A549 (cell line): ENCODE measurements at regions not wholly inside any gene's neighbourhood (a gene's known extent, or its start where the extent isn't known, plus 50 kb on each side); places are given as distances from the start of the nearest gene placed in this dataset.

Source experiments
- PHF8 ChIP-seq: fragments of 200-600 bp; sonication (generic); IDR thresholded peaks from 2 replicates; pipeline ENCODE4 v1.6.1; 2016; ENCODE audit warnings: low read depth, mild to moderate bottlenecking, antibody characterized with exemption, moderate library complexity, borderline replicate concordance
- POLR2A ChIP-seq: IDR thresholded peaks from 2 replicates; pipeline ENCODE4 v1.6.1; 2012; ENCODE audit warnings: mild to moderate bottlenecking, low read length
- ZSCAN20 ChIP-seq: fragments of 250-450 bp; sonication (Bioruptor Pico); IDR thresholded peaks from 2 replicates; pipeline ENCODE4 v1.8.0; 2022; ENCODE audit warnings: mild to moderate bottlenecking, moderate library complexity
- TF ChIP-seq, protein P1 (sequence below): fragments of >200 bp; sonication (Bioruptor Twin); formaldehyde crosslinking; IDR thresholded peaks from 3 replicates; pipeline ENCODE4 v1.5.1; 2016
- TF ChIP-seq, protein P2 (sequence below): fragments of 450-650 bp; IDR thresholded peaks from 2 replicates; pipeline ENCODE4 v1.6.1; 2014; ENCODE audit warnings: antibody characterized with exemption

DNA sequence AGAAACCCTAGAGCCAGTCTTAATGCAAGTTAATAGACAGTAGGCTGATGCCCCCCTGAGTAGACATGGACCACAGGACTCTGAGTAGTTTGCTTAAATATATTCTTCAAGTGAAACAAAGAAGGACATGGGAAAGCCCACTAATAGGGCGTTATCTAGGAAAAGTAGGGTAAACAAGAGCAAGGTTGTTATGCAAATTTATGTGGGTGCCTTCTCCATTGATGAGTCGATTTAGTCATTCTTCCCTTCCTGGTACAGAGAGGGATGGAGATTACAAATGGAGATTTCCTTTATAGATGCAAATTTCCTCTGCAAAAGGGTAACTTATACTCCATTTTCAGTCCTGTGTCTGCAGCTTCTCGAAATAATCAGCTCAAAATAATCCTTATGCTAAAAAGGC is 262.0 kb downstream of the CD83 start:
- TF ChIP-seq, protein P1, sequence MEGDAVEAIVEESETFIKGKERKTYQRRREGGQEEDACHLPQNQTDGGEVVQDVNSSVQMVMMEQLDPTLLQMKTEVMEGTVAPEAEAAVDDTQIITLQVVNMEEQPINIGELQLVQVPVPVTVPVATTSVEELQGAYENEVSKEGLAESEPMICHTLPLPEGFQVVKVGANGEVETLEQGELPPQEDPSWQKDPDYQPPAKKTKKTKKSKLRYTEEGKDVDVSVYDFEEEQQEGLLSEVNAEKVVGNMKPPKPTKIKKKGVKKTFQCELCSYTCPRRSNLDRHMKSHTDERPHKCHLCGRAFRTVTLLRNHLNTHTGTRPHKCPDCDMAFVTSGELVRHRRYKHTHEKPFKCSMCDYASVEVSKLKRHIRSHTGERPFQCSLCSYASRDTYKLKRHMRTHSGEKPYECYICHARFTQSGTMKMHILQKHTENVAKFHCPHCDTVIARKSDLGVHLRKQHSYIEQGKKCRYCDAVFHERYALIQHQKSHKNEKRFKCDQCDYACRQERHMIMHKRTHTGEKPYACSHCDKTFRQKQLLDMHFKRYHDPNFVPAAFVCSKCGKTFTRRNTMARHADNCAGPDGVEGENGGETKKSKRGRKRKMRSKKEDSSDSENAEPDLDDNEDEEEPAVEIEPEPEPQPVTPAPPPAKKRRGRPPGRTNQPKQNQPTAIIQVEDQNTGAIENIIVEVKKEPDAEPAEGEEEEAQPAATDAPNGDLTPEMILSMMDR, result no peak
- TF ChIP-seq ZSCAN20 (CRISPR knock-in tag) (no peak), POLR2A (no peak), PHF8 (no peak)
- TF ChIP-seq, protein P2, sequence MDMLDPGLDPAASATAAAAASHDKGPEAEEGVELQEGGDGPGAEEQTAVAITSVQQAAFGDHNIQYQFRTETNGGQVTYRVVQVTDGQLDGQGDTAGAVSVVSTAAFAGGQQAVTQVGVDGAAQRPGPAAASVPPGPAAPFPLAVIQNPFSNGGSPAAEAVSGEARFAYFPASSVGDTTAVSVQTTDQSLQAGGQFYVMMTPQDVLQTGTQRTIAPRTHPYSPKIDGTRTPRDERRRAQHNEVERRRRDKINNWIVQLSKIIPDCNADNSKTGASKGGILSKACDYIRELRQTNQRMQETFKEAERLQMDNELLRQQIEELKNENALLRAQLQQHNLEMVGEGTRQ, result no peak
